DOHH2 (cell line): ENCODE measurements at regions not wholly inside any gene's neighbourhood (a gene's known extent, or its start where the extent isn't known, plus 50 kb on each side); places are given as distances from the start of the nearest gene placed in this dataset.

Source experiments
- EZH2phosphoT487 ChIP-seq: fragments of 200-600 bp; sonication (generic); IDR thresholded peaks from 2 replicates; pipeline ENCODE4 v1.6.1; 2017; ENCODE audit warnings: borderline replicate concordance, mild to moderate bottlenecking, antibody characterized with exemption, low read length, moderate library complexity, mixed read lengths
- TF ChIP-seq, protein P1 (sequence below): fragments of 200-600 bp; sonication (generic); IDR thresholded peaks from one replicate; pipeline ENCODE4 v1.5.1; 2014; ENCODE audit warnings: antibody characterized with exemption, mild to moderate bottlenecking, low read depth, low read length; ENCODE audit not compliant: poor library complexity, severe bottlenecking

DNA sequence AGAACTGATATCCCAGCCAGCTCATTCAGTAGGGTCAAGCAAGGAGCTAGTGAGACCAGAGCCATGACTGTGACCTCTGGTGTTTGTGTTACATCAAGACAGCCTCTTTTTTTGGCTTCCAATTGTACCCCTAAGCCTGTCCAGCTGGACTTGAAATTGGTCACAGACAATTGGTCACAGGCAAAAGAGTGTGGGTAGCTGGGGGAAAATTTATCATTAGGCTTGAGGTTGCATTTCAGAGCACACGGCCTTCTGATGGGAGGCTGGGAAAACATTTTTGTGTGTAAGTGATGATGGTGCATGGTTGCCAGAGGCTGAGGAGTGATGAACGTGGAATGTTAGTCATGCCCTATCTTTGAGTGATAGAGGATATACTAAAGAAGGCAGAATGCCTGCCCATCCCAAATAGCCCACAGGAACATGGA, 285.1 kb upstream of the SLC14A2 start:
- TF ChIP-seq, protein P1, sequence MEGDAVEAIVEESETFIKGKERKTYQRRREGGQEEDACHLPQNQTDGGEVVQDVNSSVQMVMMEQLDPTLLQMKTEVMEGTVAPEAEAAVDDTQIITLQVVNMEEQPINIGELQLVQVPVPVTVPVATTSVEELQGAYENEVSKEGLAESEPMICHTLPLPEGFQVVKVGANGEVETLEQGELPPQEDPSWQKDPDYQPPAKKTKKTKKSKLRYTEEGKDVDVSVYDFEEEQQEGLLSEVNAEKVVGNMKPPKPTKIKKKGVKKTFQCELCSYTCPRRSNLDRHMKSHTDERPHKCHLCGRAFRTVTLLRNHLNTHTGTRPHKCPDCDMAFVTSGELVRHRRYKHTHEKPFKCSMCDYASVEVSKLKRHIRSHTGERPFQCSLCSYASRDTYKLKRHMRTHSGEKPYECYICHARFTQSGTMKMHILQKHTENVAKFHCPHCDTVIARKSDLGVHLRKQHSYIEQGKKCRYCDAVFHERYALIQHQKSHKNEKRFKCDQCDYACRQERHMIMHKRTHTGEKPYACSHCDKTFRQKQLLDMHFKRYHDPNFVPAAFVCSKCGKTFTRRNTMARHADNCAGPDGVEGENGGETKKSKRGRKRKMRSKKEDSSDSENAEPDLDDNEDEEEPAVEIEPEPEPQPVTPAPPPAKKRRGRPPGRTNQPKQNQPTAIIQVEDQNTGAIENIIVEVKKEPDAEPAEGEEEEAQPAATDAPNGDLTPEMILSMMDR = no peak
- no peak for TF ChIP-seq EZH2phosphoT487
